Neuronal stem cell (in vitro differentiated cells): ENCODE measurements at regions not wholly inside any gene's neighbourhood (a gene's known extent, or its start where the extent isn't known, plus 50 kb on each side); places are given as distances from the start of the nearest gene placed in this dataset.

Experiments used
- DNase-seq: peaks from one replicate; pipeline ENCODE4 v3.0.0-alpha.2; 2013; ENCODE audit warnings: low spot score
- H2AFZ ChIP-seq: one replicate; pipeline ENCODE4 v1.6.1; 2013; ENCODE audit warnings: mild to moderate bottlenecking, low read length, inconsistent platforms
- H2AK5ac ChIP-seq: 2 replicates; pipeline ENCODE4 v1.6.1; 2013; ENCODE audit warnings: low read depth, mild to moderate bottlenecking, inconsistent platforms, low read length, moderate library complexity, mixed read lengths
- H2BK120ac ChIP-seq: 2 replicates; pipeline ENCODE4 v1.6.1; 2013; ENCODE audit warnings: low read depth, mild to moderate bottlenecking, inconsistent platforms, low read length, moderate library complexity, mixed read lengths
- H2BK12ac ChIP-seq: one replicate; pipeline ENCODE4 v1.6.1; 2013; ENCODE audit warnings: low read length, inconsistent platforms
- H2BK15ac ChIP-seq: 2 replicates; pipeline ENCODE4 v1.6.1; 2013; ENCODE audit warnings: mild to moderate bottlenecking, low read length, inconsistent platforms, mixed read lengths
- H2BK5ac ChIP-seq: one replicate; pipeline ENCODE4 v1.6.1; 2013; ENCODE audit warnings: inconsistent platforms, mild to moderate bottlenecking, low read length, moderate library complexity
- H3K14ac ChIP-seq: one replicate; pipeline ENCODE4 v1.6.1; 2013; ENCODE audit warnings: low read length, inconsistent platforms
- H3K18ac ChIP-seq: 2 replicates; pipeline ENCODE4 v1.6.1; 2013; ENCODE audit warnings: low read length, inconsistent platforms
- H3K23ac ChIP-seq: 2 replicates; pipeline ENCODE4 v1.6.1; 2013; ENCODE audit warnings: low read depth, mild to moderate bottlenecking, mixed read lengths, low read length, inconsistent platforms; ENCODE audit not compliant: poor library complexity
- H3K27ac ChIP-seq: replicated peaks from 3 replicates; pipeline ENCODE4 v1.5.1; 2013; ENCODE audit warnings: low read length, inconsistent platforms
- H3K27me3 ChIP-seq, 3 experiments: 2 replicates each; pipeline ENCODE4 v1.6.1; 2013; ENCODE audit warnings: low read length in 3 of 3, mild to moderate bottlenecking in 2 of 3, inconsistent platforms in 1 of 3, low read depth in 1 of 3, mixed read lengths in 1 of 3, moderate library complexity in 1 of 3; ENCODE audit not compliant: control insufficient read depth in 3 of 3, insufficient read depth in 3 of 3
- H3K36me3 ChIP-seq, 2 donors: replicated peaks in 1 of 2; 2 replicates each; pipeline ENCODE4 v1.6.1; 2013; ENCODE audit warnings: low read length in 2 of 2; ENCODE audit not compliant: control insufficient read depth in 2 of 2, insufficient read depth in 2 of 2
- H3K4ac ChIP-seq: 2 replicates; pipeline ENCODE4 v1.6.1; 2013; ENCODE audit warnings: inconsistent platforms, mild to moderate bottlenecking, low read length, moderate library complexity
- H3K4me1 ChIP-seq, 2 donors: 1 replicate in 1 of 2; 2 replicates in 1 of 2; pipeline ENCODE4 v1.6.1; 2013; ENCODE audit warnings: low read length in 2 of 2, low read depth in 1 of 2; ENCODE audit not compliant: control insufficient read depth in 2 of 2, insufficient read depth in 1 of 2
- H3K4me2 ChIP-seq: one replicate; pipeline ENCODE4 v1.6.1; 2013; ENCODE audit warnings: mild to moderate bottlenecking, low read length, inconsistent platforms; ENCODE audit not compliant: insufficient read depth, poor library complexity, severe bottlenecking
- H3K4me3 ChIP-seq, 2 donors: 2 replicates each; pipeline ENCODE4 v1.5.1; 2013; ENCODE audit warnings: low read length in 2 of 2, mild to moderate bottlenecking in 2 of 2, inconsistent platforms in 1 of 2, moderate library complexity in 1 of 2
- H3K79me1 ChIP-seq: one replicate; pipeline ENCODE4 v1.6.1; 2013; ENCODE audit warnings: low read depth, mild to moderate bottlenecking, inconsistent platforms, low read length, moderate library complexity
- H3K9ac ChIP-seq: one replicate; pipeline ENCODE4 v1.6.1; 2013; ENCODE audit warnings: mild to moderate bottlenecking, low read depth, low read length, inconsistent platforms; ENCODE audit not compliant: poor library complexity
- H3K9me3 ChIP-seq, 2 donors: replicated peaks in 1 of 2; 2 replicates each; pipeline versions ENCODE3 to v1.6.1; 2013; ENCODE audit warnings: low read length in 2 of 2, mild to moderate bottlenecking in 2 of 2, inconsistent platforms in 1 of 2, low read depth in 1 of 2, mixed read lengths in 1 of 2, moderate library complexity in 1 of 2; ENCODE audit not compliant: control insufficient read depth in 2 of 2, insufficient read depth in 1 of 2
- H4K8ac ChIP-seq: one replicate; pipeline ENCODE4 v1.6.1; 2013; ENCODE audit warnings: low read depth, mild to moderate bottlenecking, inconsistent platforms, low read length, moderate library complexity
- H4K91ac ChIP-seq: one replicate; pipeline ENCODE4 v1.6.1; 2013; ENCODE audit warnings: low read length, low read depth, mild to moderate bottlenecking, inconsistent platforms; ENCODE audit not compliant: poor library complexity
- WGBS, 2 donors: extraction: QIAGEN DNeasy Blood & Tissue Kit; methylation state at CpG; one replicate each; pipeline ENCODE4 v1.1.7; 2013; ENCODE audit warnings: missing lambda C conversion rate in 2 of 2, mixed read lengths in 1 of 2; ENCODE audit not compliant: insufficient read length in 2 of 2, insufficient replicate concordance in 1 of 2; ENCODE audit errors: extremely low coverage in 2 of 2; 5-methylcytosine and 5-hydroxymethylcytosine counted together

DNA sequence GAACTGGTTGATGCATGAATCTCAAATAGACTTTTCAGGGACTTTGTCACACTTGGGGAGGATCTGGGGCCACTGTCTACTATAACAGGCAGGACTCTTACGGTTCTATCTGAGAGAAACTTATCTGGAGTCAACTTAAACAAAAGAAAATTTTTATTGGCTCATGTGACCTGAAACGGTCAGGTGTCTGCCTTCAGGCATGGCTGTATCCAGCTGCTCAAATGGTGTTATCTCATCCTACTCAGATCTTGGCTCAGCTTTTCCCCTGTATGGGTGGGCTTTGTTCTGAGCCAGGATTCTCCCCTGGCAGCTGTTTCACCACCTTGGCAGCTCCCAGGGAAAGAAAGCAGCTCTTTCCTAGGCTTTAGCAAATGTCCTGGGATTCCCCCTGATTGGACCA, 183.2 kb upstream of the MYL2 start:
- H2BK120ac ChIP-seq, result no peak overlapping the region
- no peak overlapping the region for H3K14ac ChIP-seq
- H2BK12ac ChIP-seq, result no peak overlapping the region
- peaks cover 3% of the 10 kb centered on the region for H3K79me1 ChIP-seq
- H3K9me3 ChIP-seq, result peaks cover 0 to 2% of the 10 kb centered on the region in 2 donors
- no peak overlapping the region for H3K4me2 ChIP-seq
- no peak overlapping the region for H3K9ac ChIP-seq
- H3K18ac ChIP-seq, result no peak overlapping the region
- H2AFZ ChIP-seq, result no peak overlapping the region
- H3K4ac ChIP-seq, result no peak overlapping the region
- no peak overlapping the region for H4K91ac ChIP-seq
- no CpG with 5 or more reads among the region's 2 CpGs for WGBS, 2 donors
- no peak for DNase-seq
- H2BK15ac ChIP-seq, result no peak overlapping the region
- no peak overlapping the region for H3K4me3 ChIP-seq
- no peak overlapping the region for H4K8ac ChIP-seq
- H3K27me3 ChIP-seq, result no peaks in the 10 kb centered on the region
- H2AK5ac ChIP-seq, result no peak overlapping the region
- no peak overlapping the region for H3K27ac ChIP-seq
- H3K4me1 ChIP-seq, result no peaks in the 10 kb centered on the region
- H2BK5ac ChIP-seq, result no peak overlapping the region
- H3K36me3 ChIP-seq, result no peaks in the 10 kb centered on the region
- H3K23ac ChIP-seq, result no peak overlapping the region

DNA sequence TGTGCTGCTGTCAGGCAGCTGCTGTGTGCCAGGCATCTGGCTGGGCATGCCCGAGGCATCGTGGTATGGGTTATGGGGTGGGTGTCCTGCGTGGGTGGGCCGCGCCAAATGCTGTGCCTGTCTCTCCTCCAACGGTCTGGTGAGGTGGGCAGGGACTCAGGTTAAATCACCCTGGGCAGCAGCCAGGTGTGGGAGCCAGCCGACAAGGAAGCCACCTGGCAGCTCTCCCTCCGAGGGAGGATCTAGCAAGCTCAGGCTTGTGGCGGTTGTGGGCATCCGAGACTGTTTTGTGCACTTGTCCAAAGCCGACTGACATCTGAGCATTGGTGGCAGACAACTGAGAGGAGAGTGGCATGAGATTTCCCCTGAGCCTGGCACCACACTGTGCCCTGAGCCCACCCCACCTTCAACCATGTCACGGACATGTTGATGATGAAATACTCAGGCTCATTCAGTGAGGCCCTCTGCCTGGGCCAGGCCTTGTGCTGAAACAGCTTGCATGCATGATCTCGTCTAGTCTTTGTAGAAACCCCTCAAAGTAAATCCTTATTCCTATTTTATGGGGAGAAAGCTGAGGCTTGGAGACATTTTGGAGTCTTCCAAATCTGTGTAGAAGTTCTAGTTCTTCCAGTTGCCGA, 181.8 kb upstream of the MYL2 start:
- no peak overlapping the region for H2BK120ac ChIP-seq
- no peaks in the 10 kb centered on the region for H3K36me3 ChIP-seq
- no peaks in the 10 kb centered on the region for H3K4me1 ChIP-seq
- H3K18ac ChIP-seq, result no peak overlapping the region
- H4K91ac ChIP-seq, result no peak overlapping the region
- H2BK15ac ChIP-seq, result no peak overlapping the region
- peak overlapping the region; percentile 40 for H3K23ac ChIP-seq
- no peaks in the 10 kb centered on the region for H3K9me3 ChIP-seq
- H3K79me1 ChIP-seq, result peaks cover 3% of the 10 kb centered on the region
- no peak overlapping the region for H3K14ac ChIP-seq
- no peak overlapping the region for H3K4me3 ChIP-seq
- no peak overlapping the region for H3K4me2 ChIP-seq
- H2BK5ac ChIP-seq, result no peak overlapping the region
- no CpG with 5 or more reads among the region's 14 CpGs for WGBS, 2 donors
- H3K27ac ChIP-seq, result no peak overlapping the region
- no peaks in the 10 kb centered on the region for H3K27me3 ChIP-seq
- no peak overlapping the region for H2BK12ac ChIP-seq
- H4K8ac ChIP-seq, result no peak overlapping the region
- no peak overlapping the region for H2AFZ ChIP-seq
- DNase-seq, result no peak
- no peak overlapping the region for H3K4ac ChIP-seq
- no peak overlapping the region for H3K9ac ChIP-seq
- H2AK5ac ChIP-seq, result no peak overlapping the region

DNA sequence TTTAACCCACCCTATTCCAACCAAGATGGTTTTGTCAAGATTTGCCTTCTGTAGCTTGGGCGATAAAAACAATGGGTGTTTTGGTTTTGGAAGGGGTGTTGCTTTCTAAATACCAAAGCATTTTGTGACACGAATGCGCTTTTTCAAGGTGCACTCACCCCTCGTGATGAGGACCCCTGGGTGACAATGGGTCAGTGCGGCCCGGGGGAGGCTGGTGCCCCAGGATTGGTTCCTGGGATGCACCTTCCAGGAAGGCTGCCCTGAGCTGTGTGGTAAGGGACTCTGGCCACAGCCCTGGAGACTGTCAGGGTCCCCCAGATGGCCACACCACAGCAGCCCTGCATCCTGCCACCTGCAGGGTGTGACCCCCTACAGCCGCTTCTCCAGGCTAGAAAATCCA, 180.6 kb upstream of the MYL2 start:
- no peaks in the 10 kb centered on the region for H3K4me1 ChIP-seq
- H3K23ac ChIP-seq, result no peak overlapping the region
- no peak overlapping the region for H2BK120ac ChIP-seq
- H3K36me3 ChIP-seq, result no peaks in the 10 kb centered on the region
- H3K4me3 ChIP-seq, result no peak overlapping the region
- H2BK15ac ChIP-seq, result no peak overlapping the region
- H2BK12ac ChIP-seq, result no peak overlapping the region
- peaks cover 3% of the 10 kb centered on the region for H3K79me1 ChIP-seq
- no peak overlapping the region for H2BK5ac ChIP-seq
- H4K91ac ChIP-seq, result no peak overlapping the region
- no peak overlapping the region for H3K9ac ChIP-seq
- no peak overlapping the region for H2AFZ ChIP-seq
- no peak overlapping the region for H3K14ac ChIP-seq
- H3K9me3 ChIP-seq, result no peaks in the 10 kb centered on the region
- H3K4ac ChIP-seq, result no peak overlapping the region
- no peak overlapping the region for H2AK5ac ChIP-seq
- no peak overlapping the region for H3K27ac ChIP-seq
- no peak overlapping the region for H3K4me2 ChIP-seq
- no peak overlapping the region for H3K18ac ChIP-seq
- no peaks in the 10 kb centered on the region for H3K27me3 ChIP-seq
- WGBS, 2 donors, result no CpG with 5 or more reads among the region's 7 CpGs
- DNase-seq, result no peak
- H4K8ac ChIP-seq, result no peak overlapping the region

DNA sequence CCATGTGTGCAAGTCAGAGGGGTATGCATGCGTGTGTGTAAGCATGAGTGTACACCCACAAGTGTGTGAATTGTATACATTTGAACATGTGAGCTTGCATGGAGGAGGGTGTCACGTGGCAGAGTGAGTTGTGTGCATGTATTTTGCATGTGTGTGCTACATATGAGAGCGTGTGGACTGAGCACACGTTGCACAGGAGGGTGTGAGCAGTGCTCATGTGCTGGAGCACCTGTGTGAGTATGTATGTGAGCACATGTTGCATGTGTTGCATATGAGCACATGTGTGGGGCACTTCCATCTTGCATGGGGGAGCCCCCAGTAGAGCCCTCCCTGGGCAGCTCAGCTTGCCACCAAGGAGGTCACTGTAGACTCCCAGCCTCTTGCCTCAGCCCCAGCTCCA, 180.2 kb upstream of the MYL2 start:
- no peak overlapping the region for H2BK5ac ChIP-seq
- H4K8ac ChIP-seq, result no peak overlapping the region
- no peak overlapping the region for H3K14ac ChIP-seq
- H3K27me3 ChIP-seq, result no peaks in the 10 kb centered on the region
- no peaks in the 10 kb centered on the region for H3K4me1 ChIP-seq
- H2AK5ac ChIP-seq, result no peak overlapping the region
- no peak overlapping the region for H3K4me3 ChIP-seq
- H3K4ac ChIP-seq, result no peak overlapping the region
- no peak overlapping the region for H3K18ac ChIP-seq
- peaks cover 3% of the 10 kb centered on the region for H3K79me1 ChIP-seq
- no peak overlapping the region for H2BK120ac ChIP-seq
- H4K91ac ChIP-seq, result no peak overlapping the region
- no peak overlapping the region for H2AFZ ChIP-seq
- no peak overlapping the region for H3K4me2 ChIP-seq
- H2BK15ac ChIP-seq, result no peak overlapping the region
- DNase-seq, result no peak
- no CpG with 5 or more reads among the region's 4 CpGs for WGBS, 2 donors
- no peak overlapping the region for H3K9ac ChIP-seq
- H2BK12ac ChIP-seq, result no peak overlapping the region
- no peak overlapping the region for H3K27ac ChIP-seq
- H3K36me3 ChIP-seq, result no peaks in the 10 kb centered on the region
- H3K23ac ChIP-seq, result no peak overlapping the region
- H3K9me3 ChIP-seq, result no peaks in the 10 kb centered on the region
